SK-N-SH treated with all-trans-retinoic acid at 6 μM for 48 hours (cell line): ENCODE measurements at regions not wholly inside any gene's neighbourhood (a gene's known extent, or its start where the extent isn't known, plus 50 kb on each side); places are given as distances from the start of the nearest gene placed in this dataset.

Source experiments
- ARNTL ChIP-seq: fragments of 450-650 bp; formaldehyde crosslinking; IDR thresholded peaks from 2 replicates; pipeline ENCODE4 v1.5.0; 2020; ENCODE audit warnings: low read depth, mild to moderate bottlenecking, moderate library complexity, borderline replicate concordance
- BACH2 ChIP-seq: fragments of 250-450 bp; sonication (Bioruptor Pico); IDR thresholded peaks from 2 replicates; pipeline ENCODE4 v1.9.0; 2021; ENCODE audit warnings: mild to moderate bottlenecking, borderline replicate concordance
- CSDC2 ChIP-seq: fragments of 250-450 bp; sonication (Bioruptor Pico); IDR thresholded peaks from 2 replicates; pipeline ENCODE4 v1.5.0; 2020; ENCODE audit warnings: mild to moderate bottlenecking, moderate library complexity
- RARB ChIP-seq: fragments of 250-450 bp; sonication (Bioruptor Pico); IDR thresholded peaks from 2 replicates; pipeline ENCODE4 v1.8.0; 2021; ENCODE audit warnings: mild to moderate bottlenecking, moderate library complexity

DNA sequence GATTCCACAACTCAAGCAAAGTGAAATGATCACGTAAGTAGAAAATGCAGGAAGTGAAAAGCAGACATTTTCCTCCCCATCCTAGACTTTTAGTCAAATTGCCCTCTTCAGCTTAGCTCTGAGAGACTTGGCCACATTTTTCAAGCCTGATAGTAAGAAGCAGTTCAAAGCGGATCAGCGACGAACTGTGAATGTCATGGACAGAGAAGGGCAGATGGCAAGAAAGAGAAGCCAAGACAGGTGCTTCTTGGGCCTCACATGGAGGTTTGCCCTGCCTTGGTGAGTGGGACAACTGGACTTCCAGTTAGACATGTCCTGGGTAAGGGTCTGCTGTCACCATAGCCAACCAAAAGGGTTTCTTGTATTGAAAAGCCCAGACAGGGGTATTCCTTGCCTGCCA lies 291.5 kb downstream of the MED10 start:
- TF ChIP-seq CSDC2 (CRISPR knock-in tag): no peak
- no peak for TF ChIP-seq RARB (CRISPR knock-in tag)
- TF ChIP-seq BACH2 (CRISPR knock-in tag): no peak
- TF ChIP-seq ARNTL (CRISPR knock-in tag): no peak
